ENCODE measurements at regions not wholly inside any gene's neighbourhood (a gene's known extent, or its start where the extent isn't known, plus 50 kb on each side); places are given as distances from the start of the nearest gene placed in this dataset.

GRCh38 chr3:127482216-127483004 is 108.1 kb downstream of the TPRA1 start:
- TF ChIP-seq CTCF (IDR thresholded peaks at IDR 0.05; ENCODE audit: low read length) (no peak), EZH2 (IDR thresholded peaks at IDR 0.05; ENCODE audit: borderline replicate concordance, low read length) (no peak)

Measured in OCI-LY1 (cell line).